ENCODE measurements at regions not wholly inside any gene's neighbourhood (a gene's known extent, or its start where the extent isn't known, plus 50 kb on each side); places are given as distances from the start of the nearest gene placed in this dataset.

GRCh38 chr21:38957575-38958322 lies 152.0 kb downstream of the ETS2 start:
- DNase-seq (ENCODE audit: low read depth, low spot score): no peak

GRCh38 chr21:38956856-38957571 lies 151.3 kb downstream of the ETS2 start:
- DNase-seq (ENCODE audit: low read depth, low spot score): no peak

GRCh38 chr21:38956521-38956855 lies 150.8 kb downstream of the ETS2 start:
- DNase-seq (ENCODE audit: low read depth, low spot score): no peak

GRCh38 chr21:38956007-38956406 lies 150.3 kb downstream of the ETS2 start:
- DNase-seq (ENCODE audit: low read depth, low spot score): no peak

GRCh38 chr21:38955495-38955894 lies 149.8 kb downstream of the ETS2 start:
- no peak for DNase-seq (ENCODE audit: low read depth, low spot score)

- no peak for DNase-seq (ENCODE audit: low read depth, low spot score)
Measured at GRCh38 chr21:38954588-38955004, 148.9 kb downstream of the ETS2 start.

GRCh38 chr21:38953516-38953915 lies 147.8 kb downstream of the ETS2 start:
- DNase-seq (ENCODE audit: low read depth, low spot score): no peak

- DNase-seq (ENCODE audit: low read depth, low spot score): no peak
Measured at GRCh38 chr21:38952890-38953289, 147.2 kb downstream of the ETS2 start.

GRCh38 chr21:38951095-38951730 lies 145.5 kb downstream of the ETS2 start:
- no peak for DNase-seq (ENCODE audit: low read depth, low spot score)

GRCh38 chr21:38950435-38951094 lies 144.8 kb downstream of the ETS2 start:
- no peak for DNase-seq (ENCODE audit: low read depth, low spot score)

- DNase-seq (ENCODE audit: low read depth, low spot score): no peak
Measured at GRCh38 chr21:38949070-38949380, 143.3 kb downstream of the ETS2 start.

- DNase-seq (ENCODE audit: low read depth, low spot score): no peak
Measured at GRCh38 chr21:38948377-38949069, 142.8 kb downstream of the ETS2 start.

GRCh38 chr21:38945545-38946245 lies 140.0 kb downstream of the ETS2 start:
- DNase-seq (ENCODE audit: low read depth, low spot score): peak; percentile 76

GRCh38 chr21:38944903-38945302 lies 139.2 kb downstream of the ETS2 start:
- DNase-seq (ENCODE audit: low read depth, low spot score): no peak

GRCh38 chr21:38944402-38944801 lies 138.7 kb downstream of the ETS2 start:
- DNase-seq (ENCODE audit: low read depth, low spot score): no peak

- DNase-seq (ENCODE audit: low read depth, low spot score): no peak
Measured at GRCh38 chr21:38942748-38943211, 137.1 kb downstream of the ETS2 start.

GRCh38 chr21:38938769-38939168 lies 133.0 kb downstream of the ETS2 start:
- no peak for DNase-seq (ENCODE audit: low read depth, low spot score)

GRCh38 chr21:38938343-38938742 lies 132.6 kb downstream of the ETS2 start:
- no peak for DNase-seq (ENCODE audit: low read depth, low spot score)

- DNase-seq (ENCODE audit: low read depth, low spot score): no peak
Measured at GRCh38 chr21:38937844-38938243, 132.1 kb downstream of the ETS2 start.

GRCh38 chr21:38937286-38937790 lies 131.6 kb downstream of the ETS2 start:
- no peak for DNase-seq (ENCODE audit: low read depth, low spot score)

- DNase-seq (ENCODE audit: low read depth, low spot score): no peak
Measured at GRCh38 chr21:38936240-38936639, 130.5 kb downstream of the ETS2 start.
